NCI-H510A (cell line): ENCODE measurements at regions not wholly inside any gene's neighbourhood (a gene's known extent, or its start where the extent isn't known, plus 50 kb on each side); places are given as distances from the start of the nearest gene placed in this dataset.

Experiments used
- DNase-seq: peaks from one replicate; lab custom pipeline; 2025; lab: John Stamatoyannopoulos, UW

DNA sequence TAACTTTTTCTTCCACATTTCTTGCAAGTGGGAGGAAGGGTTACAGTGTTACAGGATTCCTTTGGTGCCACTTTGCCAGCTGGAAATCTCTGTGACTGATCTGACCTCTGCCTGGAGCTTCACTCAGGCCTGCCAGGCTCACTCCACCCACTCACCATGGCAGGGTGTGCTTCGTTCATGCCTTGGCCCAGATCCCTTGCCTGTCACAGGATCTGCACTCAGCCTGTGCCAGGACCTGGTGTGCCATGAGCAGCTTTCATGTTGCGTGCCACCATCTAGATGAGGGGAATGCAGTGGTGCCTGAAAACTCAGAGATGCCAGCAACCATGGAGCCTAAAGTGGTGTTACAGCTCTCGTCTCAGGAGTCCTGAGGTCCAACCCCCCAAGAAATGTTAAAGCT lies 2596.4 kb downstream of the PCDH7 start:
- no peak for DNase-seq

DNA sequence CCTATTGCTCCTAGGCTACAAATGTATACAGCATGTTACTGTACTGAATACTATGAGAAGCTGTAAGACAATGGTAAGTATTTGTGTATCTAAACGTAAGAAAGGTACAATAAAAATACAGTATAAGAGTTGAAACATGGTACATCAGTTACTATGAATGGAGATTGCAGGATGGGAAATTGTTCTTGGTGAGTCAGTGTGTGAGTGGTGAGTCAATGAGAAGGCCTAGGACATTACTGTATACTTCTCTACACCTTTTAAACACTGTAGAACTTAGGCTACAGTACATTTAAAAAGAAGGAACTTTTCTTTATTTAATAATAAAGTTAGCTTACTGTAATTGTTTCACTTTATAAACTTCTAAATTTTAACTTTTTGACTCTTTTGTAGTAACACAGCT lies 2603.2 kb downstream of the PCDH7 start:
- no peak for DNase-seq

DNA sequence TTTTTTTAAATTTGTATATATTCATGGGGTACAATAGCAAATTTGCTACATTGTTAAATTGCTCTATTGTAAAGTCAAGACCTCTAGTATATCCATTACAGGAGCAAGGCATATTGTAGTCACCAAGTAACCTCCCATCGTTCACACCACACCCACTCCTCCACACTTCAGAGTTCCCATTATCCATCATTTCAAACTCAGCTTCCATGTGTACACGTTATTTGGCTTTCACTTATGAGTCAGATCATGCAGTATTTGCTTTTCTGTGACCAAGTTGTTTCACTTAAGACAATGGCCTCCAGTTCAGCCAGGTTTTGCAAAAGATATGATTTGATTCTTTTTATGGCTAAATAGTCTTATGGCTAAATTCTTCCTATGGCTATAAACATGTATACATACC lies 2614.2 kb downstream of the PCDH7 start:
- no peak for DNase-seq

DNA sequence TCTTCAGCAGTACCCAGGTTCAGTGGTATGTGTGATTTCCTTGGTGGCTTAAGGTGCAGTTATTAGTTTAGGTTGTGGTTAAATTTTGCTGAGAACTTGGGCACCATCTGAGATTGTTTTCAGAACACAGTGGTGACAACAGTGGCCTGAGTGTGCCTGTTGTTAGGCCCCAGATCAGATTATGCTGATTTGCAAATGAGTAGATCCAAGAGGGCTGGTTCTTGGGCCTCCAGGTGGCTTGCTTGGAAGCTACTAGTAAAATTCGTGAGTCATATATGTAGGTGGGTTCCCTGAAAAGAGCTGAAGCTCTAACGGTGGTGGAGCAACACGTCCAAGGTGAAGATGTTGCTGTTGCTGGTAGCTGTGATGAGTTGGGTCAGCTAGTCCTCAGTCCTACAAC lies 2619.6 kb downstream of the PCDH7 start:
- no peak for DNase-seq

DNA sequence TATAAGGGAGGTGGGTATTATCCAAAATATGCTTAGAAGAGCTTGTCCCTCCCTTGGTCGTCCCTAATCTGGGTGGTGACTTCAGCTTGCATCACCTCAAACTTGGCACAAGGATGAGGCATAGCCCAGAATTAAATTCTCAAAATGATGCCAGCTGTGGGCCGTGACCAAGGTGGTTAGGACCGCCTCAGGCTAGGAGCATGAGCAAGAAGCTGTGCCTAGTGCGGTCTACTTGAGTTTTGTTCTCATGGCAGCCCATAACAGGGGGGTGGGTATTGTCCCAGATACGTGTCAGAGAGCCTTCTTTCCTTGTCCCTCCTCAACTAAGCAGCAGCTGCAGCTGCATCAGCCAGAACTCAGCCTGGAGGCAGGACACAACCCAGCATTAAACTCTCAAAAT lies 2620.0 kb downstream of the PCDH7 start:
- DNase-seq, result no peak

DNA sequence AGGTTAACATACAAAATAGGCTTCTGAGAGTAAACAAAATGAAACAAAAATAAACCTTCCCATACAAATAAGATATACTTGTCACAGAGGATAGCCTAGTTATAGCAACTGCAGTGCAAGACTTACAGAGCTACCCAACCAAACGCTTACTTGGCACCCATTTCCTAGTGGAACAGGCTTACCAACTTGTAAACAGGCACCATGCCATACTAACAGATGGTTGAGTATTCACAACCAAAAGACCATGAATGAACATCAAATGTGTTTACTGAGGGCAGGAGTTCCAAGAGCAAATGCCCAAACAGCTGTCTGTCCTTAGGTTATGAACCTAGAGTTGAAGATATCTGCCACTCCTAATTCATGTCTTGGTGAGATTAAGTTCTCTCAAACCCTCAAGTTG lies 2629.2 kb downstream of the PCDH7 start:
- no peak for DNase-seq

DNA sequence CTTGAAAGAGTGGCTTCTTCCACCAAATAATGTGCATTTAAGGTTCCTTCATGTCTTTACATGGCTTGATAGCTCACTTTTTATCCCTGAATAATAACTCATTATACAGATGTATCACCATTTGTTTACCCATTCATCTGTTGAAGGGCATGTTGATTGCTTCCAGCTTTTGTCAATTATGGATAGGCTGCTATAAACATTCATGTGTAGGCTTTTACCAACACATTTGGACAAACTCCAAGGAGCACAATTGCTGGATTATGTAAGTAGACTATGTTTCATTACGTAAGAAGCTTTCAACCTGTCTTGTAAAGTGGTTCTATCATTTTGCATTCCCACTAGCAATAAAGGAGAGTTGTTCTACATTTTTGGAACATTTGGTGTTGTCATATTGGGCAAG lies 2637.0 kb downstream of the PCDH7 start:
- no peak for DNase-seq

DNA sequence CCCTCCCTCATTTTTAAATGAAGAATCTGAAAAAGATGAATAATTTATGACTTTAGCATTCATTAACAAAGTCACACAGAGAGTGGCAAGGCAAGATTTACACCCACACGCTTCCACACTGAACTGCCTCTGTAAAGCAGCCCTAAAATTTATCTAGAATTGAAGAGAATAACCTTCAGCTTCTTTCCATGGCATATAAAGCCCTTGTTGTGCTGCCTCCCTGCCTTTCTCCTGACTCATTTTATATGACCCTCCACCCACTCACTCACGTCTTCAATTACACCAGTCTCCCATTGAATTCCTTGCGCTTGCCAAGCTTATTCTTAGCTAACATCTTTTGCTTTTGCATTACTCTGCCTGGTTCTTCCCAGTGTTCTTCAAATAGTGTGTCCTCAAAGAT lies 2649.3 kb downstream of the PCDH7 start:
- no peak for DNase-seq

DNA sequence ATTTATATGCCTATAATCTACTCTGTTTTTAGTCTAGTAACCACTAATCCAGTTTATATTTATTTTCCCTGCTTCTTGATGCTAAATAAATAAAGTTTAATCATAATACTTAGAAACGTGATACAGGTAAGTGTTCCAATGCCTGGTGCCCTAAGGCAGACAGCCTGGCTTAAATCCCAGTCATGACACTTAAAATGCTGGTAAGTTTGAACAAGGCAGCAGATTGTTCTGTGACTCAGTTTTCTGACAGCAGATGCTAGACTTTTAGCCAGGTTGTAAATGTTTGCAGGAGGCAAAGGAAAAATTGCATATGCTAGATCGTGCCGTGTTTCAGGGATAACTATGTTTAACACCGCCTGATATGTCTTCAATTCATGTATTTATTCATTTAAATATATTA lies 2661.6 kb downstream of the PCDH7 start:
- DNase-seq, result peak; percentile 0

DNA sequence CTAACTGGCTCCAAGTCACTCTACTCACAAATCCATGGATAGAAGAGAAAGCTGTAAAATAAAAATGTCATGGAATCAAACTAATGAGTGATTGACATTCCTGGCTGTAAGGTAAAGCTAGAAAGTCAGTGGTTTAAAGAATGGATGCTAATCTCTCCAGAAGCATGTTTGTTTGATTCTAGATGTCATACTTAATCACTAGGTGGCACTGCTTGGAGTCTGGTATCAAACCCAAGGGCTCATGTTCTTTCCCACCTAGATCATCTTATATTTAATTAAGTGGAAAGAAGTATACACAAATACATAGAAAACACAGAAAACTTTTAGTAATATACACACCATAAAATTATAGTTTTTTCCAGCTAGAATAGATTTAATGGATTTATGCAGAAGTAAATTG lies 2666.6 kb downstream of the PCDH7 start:
- DNase-seq, result no peak

DNA sequence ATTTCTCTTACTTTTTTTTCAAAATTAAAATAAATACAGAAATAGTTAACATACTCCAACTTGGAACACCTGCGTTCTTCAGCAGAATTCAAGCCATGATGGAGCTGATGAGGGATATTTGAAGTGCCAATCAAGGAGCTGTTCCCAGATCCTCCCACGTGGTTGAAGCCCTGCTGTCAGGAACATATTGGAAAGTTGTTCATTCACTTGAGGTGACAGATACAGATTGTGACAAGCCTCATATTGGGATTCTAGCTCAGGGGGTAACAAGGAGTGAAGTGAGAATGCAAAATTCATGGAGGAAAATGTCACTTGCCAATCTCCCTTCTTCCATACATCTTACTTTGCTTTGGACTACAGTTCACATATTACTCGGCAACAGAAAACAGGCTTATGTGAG lies 2670.8 kb downstream of the PCDH7 start:
- no peak for DNase-seq

DNA sequence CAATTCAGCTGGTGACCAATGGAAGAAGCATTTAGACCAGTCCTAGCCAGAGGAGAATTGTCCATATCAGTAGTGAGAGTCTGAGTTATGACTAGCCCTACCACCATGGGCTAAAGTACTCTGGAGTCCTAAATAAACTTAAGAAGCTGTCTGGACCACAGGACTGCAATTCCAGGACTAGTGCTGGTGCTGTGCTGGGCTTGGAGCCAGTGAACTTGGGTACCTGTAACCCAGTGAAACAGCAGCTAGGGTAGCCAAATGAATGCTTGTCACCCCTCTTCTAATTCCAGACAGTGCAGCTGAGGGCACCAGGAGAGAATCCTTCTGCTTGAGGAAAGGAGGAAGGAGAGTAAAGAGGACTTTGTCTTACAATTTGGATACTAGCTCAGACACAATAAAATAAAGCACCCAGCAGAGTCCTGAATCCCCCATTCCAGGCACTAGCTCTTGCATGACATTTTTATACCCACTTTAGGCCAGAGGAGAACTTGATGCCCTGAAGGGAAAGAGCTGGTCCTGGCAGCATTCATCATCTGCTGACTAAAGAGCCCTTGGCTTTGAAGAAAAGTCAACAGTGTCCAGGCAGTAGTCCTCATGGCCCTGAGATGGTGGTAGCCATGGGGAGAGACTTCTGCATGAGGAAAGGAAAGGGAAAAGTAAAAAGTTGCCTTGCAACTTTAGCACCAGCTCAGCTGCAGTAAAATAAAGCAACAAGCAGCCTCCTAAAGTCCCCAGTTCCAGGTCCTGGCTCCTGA lies 2675.7 kb downstream of the PCDH7 start:
- DNase-seq, result peak; percentile 17

DNA sequence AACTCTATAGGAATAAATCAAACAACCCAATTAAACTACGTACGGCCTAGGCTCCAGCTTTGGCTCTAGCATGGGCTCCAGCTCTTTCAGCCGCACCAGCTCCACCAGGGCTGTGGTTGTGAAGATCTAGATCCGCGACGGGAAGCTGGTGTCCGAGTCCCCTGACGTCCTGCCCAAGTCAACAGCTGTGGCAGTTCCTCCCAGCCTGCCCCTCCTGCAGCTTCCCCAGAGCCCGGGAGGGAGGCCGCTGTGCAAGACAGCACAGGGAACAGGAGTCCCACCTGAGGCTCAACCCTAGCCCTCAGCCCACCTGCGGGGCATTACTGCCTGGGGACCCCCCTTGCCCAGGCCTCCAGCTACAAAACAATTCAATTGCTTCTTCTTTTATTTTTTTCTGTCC lies 2680.3 kb downstream of the PCDH7 start:
- DNase-seq, result no peak

DNA sequence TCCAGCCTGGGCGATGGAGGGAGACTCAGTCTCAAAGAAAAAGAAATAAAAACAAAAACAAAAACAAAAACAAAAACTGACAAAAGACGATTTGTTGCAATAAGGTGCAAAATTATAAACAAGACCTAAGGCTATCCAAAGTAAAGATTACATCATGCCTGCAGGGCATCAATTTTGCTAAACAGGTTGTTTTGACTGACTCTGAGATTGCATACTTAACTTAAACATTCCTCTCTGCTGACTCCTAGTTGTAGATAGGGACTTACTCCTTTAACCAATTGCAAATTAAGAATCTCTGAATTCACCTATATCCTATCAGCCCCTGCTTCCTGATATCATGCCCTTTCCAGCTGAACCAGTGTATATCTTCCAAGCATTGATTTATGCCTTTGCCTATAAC lies 2687.3 kb downstream of the PCDH7 start:
- no peak for DNase-seq

DNA sequence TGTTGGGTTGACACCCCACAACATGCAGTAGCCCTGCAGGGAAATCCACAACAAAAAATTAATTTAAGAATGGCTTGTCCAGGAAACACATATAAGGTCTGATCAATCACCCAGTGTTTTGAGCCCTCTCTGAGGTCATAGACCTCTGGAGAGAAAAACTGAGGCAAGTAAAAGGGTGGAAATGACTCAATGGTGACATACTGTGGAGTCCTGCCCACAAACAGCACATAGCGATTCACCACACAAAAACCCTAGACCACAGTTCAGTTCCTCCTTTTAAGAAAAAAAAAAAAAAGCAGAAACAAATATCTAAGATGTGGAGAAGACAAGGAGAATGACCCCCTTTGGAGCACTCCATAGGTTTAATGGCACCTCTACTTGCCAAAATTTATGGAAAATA lies 2691.0 kb downstream of the PCDH7 start:
- no peak for DNase-seq

DNA sequence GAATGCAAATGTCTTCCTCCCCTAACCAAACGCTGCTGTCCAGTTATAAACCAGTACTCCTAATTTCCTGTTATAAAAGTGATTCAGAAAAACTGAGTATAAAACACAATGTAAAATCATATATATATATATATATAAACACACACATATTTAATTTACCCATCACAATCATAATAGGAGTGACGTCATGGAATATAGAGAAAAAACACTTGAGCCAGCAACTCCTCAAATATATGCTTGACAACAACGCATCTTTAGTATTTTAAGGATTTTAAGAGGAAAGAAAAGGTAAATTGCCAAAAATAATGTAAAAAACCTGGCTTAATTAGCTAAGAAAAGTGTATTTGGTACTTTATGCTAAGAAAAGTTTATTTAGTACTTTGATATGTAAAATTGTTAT lies 2701.7 kb downstream of the PCDH7 start:
- no peak for DNase-seq

DNA sequence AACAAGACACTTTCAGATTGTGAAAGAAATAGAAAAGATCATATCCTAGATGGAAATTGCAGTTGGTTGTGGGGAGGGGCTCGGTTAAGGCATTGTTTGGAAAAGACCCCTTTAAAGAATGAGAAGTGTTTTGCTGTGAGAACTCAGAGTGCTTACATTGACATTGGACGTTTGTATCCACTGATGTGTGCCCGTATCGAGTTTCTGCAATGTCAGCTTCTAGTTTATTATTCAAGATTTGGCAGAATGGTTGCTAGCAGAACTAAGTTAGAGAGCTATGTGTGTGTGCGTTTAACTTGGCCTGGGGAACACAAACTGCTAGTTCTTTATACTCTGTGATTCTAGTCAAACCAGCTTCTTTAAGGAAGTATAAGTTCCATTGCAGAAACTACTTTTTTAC lies 2702.5 kb downstream of the PCDH7 start:
- no peak for DNase-seq

DNA sequence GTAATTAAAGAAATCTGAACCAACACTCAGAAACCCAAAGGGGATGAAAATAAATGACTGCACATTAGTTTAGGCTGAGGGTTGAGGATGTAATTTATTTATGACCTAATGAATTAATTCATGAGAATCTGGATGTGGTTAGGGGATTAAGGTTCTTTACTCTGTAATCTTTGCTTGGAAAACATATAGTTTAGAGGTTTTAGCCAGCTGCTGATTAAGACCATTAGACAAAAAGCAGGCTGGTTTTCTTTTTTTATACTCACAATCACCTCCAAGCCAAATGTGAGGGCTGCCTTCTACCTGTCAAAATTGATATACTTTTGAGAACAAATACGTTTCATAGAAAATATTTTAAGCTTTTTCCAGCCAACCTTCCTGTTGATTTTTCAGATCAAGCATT lies 2705.8 kb downstream of the PCDH7 start:
- DNase-seq, result no peak

DNA sequence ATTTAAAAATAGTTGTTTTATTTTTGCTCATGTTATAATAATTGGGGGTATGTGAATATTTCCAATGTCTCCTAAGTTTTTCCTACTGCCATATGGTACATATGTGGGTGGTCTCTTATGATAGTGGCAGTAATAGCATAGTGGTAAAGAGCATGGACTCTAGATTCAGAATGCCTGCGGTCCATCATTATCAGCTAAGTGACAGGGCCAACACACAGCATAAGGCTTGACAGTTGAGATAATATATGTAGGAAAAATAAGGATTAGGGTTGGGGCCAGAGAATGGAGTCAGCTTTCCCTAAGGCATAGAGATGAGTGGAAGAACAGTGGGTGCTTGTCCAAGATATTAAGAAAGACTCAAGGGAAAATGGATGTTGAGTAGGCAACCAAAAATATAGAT lies 2707.5 kb downstream of the PCDH7 start:
- DNase-seq, result no peak

DNA sequence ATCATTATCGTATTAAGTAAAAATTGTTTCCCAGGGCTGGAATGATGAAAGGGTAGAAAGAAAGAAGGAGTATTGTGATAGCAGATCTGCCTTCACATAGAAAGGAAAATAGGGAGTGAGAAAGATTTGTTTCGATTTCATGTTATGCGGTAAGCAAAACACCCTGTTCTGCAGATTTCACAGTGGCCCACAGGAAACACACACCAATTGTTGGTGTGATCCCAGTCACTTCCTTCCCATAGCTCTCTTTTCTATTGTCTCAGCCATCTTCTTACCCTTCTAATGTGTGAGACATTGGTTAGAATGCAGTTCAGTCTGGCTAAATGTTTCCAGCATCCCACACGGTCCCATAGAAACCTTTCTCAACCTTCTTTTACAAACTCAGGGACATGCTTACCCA lies 2709.8 kb downstream of the PCDH7 start:
- no peak for DNase-seq

DNA sequence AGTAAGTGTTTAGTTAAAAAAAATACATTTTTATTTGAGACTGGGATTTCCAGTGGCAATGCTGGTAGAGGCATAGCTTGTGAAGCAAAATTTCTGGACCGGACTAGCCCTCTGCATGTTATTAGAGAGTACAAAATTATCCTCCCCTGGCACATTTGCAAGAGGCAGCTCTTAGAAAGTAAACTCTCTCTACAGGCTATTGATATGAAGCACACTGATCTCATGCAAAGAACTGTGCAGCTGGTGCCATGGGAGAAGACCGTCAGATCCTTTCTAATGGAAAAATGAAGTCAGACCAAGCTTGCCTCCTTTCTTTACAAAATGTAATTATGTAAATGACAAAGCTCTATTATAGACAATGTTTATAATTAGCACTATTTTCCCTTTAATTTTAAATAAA lies 2717.2 kb downstream of the PCDH7 start:
- DNase-seq, result no peak

DNA sequence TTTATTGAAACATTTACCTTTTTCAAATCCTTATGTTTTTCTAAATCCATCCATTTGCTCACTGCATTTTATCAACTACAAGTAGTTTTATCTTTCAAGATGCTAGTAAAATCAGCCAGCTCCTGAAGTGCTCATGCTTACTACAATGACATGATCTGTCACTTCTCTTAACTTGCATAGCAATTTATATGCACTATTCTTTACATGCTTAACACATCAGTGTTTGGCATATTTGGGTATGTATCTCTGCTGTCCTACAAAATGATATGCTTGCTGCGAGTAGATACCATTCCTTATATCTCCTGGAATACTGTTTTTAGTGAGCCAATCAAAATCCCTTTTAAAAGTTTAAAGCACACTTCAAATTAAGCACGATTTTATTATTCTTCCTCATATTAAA lies 2726.8 kb downstream of the PCDH7 start:
- DNase-seq, result no peak

DNA sequence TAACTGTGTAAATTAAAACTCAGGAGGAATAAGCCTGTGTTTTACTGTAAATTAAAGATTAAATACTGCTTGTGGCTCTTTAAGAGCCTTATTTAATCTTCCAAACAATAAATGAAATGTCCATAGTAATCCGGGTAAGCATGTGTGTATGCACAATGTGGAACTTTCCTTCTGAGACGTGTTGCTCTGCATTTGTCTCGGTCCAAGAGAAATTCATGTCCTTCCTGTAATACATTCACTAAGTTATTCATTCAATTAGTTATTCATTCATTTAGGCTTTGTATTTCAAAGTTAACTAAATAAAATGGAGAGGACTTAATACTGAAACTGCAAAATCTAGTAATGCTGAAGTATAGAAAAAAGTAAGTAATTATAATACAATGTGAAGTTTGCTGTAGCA lies 2728.8 kb downstream of the PCDH7 start:
- DNase-seq, result no peak

DNA sequence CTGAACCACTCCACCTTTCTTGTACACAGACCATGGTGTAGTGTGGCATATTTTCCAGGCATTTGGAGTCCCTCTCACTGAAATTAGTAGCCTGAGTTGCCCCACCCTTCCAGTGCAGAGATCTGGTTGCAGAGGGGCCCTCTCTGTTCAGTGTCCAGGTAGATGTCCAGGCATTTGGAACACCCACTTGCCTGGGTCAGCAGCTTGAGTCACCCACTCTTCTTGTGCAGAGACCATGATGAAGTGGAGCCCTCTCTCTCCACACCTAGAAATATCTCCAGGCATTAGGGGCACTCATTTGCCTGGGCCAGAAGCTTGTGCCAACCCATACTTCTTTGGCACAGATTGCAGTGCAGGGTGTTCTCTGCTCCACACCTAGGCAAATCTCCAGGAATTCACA lies 2733.3 kb downstream of the PCDH7 start:
- no peak for DNase-seq

DNA sequence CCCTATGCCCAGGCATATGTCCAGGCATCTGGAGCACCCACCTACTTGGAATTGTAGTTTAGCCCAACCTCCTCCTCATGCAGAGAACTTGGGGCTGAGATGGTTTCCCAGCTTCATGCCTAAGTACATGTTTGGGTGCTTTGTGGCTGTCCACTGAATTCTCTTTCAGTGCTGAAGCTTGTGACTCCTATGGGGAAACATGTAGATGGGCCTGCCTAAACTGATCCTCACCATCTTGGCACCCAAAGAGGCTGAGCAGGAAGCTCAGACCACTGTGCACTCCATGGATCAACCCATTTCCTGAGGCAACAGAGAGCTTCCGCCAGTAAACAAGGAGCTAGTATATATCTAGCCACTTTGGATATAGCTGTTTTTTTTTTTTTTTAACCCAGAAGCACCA lies 2733.7 kb downstream of the PCDH7 start:
- DNase-seq, result no peak
